GM04503 (cell line): ENCODE measurements at regions not wholly inside any gene's neighbourhood (a gene's known extent, or its start where the extent isn't known, plus 50 kb on each side); places are given as distances from the start of the nearest gene placed in this dataset.
"Not testable (repeated sequence)": the region's sequence is repeated elsewhere in the genome, so short reads cannot be mapped to it uniquely, and the experiment has no call there.

ENCODE experiments used
- DNase-seq: peaks from one replicate; pipeline ENCODE4 v3.0.0-alpha.2; 2012; ENCODE audit warnings: low read depth

DNA sequence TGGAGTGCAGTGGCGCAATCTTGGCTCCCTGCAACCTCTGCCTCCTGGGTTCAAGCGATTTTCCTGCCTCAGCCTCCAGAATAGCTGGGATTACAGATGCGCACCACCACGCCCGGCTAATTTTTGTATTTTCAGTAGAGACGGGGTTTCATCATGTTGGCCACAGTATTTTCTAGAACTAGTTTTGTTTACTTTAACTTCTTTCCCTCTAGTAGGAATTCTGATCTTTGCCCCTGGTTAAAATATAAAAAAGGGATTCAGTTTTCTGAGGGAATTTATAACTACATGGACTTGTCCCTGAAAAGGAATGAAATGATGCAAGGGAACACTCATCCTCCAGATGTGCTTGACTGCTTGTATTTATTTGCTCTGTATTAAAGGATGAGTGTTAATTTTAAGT lies 628.9 kb downstream of the ETNK1 start:
- not testable (repeated sequence) for DNase-seq

GRCh38 chr12:23259558-23259957 lies 634.6 kb downstream of the ETNK1 start:
- DNase-seq, result no peak

- DNase-seq, result no peak
Measured at GRCh38 chr12:23262670-23263069, 637.7 kb downstream of the ETNK1 start.

DNA sequence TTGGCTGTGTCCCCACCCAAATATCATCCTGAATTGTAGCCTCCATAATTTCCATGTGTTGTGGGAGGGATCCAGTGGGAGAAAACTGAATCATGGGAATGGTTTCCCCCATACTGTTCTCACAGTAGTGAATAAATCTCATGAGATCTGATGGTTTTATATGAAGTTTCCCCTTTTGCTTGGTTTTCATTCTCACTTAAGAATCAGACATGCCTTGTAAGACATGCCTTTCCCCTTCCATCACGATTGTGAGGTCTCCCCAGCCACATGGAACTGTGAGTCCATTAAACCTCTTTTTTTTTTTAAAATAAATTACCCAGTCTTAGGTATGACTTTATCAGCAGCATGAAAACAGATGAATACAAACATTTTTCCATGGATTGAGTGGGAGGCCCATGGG lies 652.9 kb downstream of the ETNK1 start:
- DNase-seq, result no peak

- DNase-seq, result no peak
Measured at GRCh38 chr12:23281295-23281694, 656.3 kb downstream of the ETNK1 start.

- DNase-seq, result no peak
Measured at GRCh38 chr12:23282701-23283100, 657.7 kb downstream of the ETNK1 start.

DNA sequence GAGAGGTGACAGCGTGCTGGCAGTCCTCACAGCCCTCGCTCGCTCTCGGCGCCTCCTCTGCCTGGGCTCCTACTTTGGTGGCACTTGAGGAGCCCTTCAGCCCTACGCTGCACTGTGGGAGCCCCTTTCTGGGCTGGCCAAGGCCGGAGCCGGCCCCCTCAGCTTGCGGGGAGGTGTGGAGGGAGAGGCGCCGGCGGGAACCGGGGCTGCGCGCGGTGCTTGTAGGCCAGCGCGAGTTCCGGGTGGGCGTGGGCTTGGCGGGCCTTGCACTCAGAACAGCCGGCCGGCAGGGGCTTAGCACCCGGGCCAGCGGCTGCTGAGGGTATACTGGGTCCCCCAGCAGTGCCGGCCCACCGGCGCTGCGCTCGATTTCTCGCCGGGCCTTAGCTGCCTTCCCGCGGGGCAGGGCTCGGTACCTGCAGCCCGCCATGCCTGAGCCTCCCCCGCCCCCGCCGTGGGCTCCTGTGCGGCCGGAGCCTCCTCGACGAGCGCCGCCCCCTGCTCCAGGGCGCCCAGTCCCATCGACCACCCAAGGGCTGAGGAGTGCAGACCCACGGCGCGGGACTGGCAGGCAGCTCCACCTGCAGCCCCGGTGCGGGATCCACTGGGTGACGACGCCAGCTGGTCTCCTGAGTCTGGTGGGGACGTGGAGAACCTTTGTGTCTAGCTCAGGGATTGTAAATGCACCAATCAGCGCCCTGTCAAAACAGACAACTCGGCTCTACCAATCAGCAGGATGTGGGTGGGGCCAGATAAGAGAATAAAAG lies 661.0 kb downstream of the ETNK1 start:
- not testable (repeated sequence) for DNase-seq

DNA sequence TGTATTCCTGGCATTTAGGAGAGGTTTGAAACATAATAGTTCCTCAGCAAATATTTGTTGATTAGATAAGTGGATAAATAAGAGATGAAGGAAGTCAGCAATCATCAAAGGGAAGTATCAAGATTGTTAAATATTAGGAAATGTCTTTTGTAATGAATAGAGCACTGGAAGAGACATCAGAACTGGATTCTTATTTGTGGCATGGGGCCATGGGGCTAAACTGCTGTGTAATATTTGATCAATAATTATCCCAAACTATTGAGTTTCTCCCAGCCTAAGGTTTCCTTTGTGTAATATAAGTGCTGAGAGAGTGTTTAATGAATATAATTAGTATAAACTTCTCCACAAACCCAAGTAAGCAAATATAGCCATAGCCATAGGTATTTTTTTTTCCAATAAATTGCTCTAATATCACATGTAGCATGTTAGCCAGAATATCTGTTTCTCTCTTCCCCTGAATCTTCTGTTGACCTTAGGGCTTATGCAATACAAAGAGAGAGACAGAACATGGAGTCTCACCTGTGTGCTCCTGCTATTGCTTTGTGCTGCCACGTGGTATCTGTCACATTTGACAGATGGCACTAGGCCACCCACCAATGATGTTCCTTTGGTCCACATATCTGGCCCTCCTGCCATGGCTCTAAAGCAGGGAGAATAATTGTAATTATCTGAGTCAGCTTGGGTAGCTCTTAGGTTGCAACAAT lies 658.7 kb downstream of the SOX5 start:
- DNase-seq, result no peak

GRCh38 chr12:23303220-23303619 lies 646.2 kb downstream of the SOX5 start:
- no peak for DNase-seq

DNA sequence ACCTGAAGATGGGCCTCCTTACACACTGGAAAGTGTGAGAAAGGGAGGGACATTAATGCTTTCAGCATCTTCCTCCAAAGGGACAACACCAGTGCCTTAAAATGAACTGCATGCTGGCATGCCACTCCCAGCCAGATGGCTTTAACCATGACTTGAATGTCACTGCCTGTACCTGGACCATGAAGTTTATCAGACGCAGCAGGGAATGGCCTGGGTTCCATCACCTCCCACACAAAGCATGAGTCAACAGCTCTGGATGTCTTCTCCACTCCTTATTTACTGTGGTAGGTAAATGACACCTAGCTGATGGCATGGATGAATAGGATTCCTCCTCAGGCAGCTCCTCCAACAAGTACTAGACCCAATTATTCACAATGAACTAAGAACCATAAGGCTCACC lies 645.6 kb downstream of the SOX5 start:
- DNase-seq, result no peak

DNA sequence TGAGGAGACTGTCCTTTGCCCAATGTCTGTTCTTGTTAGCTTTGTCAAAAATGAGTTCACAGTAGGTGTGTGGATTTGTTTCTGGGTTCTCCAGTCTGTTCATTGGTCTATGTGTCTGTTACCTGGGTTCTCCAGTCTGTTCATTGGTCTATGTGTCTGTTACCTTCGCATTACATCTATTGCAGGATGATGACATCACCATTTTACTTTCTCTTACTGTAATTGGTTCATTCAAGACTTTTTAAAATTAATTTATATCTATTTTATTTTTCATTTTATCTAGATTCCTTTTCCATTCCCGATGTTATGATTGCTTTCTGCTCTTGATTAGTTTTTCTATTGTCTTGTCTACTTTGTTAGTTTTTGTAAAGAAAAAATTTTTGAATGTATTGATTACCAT lies 615.5 kb downstream of the SOX5 start:
- no peak for DNase-seq

DNA sequence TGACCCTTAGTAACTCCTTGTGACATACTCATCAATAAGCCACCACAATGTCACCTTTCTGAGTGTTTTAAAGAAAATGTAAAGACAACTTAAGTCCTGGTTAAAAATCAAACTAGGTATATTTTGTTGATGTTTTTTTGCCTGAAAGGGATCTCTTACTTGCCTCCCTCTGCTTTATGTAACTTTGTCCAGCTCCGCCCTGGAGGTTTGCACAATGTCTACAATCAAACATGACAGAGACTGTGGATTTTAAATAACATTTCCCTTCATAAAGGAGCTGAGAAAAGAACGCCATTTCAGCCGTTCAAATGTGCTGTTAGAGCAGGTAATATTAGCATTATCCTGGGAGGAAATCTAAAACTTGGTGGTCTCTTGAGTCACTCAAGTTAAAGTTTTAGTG lies 613.9 kb downstream of the SOX5 start:
- DNase-seq, result no peak

DNA sequence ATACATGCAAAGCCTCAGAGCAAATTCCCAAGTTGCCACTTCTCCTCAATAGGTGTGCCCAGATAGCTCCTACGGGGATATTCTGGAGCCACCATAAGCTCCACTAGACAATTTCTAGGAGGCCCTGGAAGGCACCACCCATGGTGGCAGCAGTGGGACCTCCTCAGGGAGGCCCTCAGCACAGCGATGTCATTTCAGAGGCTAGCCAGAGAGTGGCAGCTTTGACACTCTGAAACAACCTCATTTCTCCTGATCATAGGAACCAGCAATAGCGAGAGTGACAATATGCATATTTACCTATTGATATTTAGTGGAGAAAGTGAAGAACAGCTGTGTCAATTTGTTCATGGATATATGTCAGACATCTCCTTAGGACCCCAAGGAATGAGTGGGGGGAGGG lies 612.3 kb downstream of the SOX5 start:
- DNase-seq, result no peak

DNA sequence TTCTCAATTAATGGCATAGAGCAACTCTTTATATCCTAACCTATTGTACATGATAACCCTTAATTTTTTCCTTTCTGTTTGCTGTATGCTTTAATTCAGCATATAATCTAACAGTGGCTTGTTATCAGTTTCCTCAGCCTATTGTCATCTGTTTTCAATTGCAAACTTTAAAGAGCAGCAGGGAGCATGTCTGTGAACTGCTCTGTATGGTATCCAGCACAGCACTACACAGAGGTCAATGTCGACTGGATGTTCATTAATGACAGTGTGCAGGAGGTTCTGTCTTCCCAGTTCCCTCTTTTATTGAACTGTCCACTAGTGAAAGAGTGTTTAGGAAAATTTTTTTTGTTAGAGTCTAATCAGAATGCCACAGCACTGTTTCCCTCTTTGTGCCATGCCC lies 609.1 kb downstream of the SOX5 start:
- no peak for DNase-seq

DNA sequence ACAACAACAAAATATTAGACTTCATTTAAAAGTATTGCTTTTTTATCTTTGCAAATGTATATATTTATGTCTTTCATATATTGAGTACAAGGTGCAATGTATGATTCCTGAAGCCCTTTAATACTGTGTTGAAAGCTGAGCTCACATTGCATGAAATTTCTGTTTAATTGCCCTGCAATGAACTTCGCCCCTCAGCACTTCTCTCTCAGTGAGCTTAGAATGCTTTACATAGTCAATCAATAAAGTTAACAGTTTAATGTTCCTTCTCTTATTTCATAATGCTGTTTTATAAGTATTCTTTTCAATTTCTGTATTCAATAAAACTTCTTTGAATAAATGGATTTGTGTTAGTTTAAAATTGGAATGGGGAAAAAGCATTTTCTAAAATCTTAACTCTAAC lies 607.1 kb downstream of the SOX5 start:
- DNase-seq, result no peak

- DNase-seq, result no peak
Measured at GRCh38 chr12:23349564-23349963, 599.9 kb downstream of the SOX5 start.

GRCh38 chr12:23350808-23351207 lies 598.7 kb downstream of the SOX5 start:
- DNase-seq, result no peak

DNA sequence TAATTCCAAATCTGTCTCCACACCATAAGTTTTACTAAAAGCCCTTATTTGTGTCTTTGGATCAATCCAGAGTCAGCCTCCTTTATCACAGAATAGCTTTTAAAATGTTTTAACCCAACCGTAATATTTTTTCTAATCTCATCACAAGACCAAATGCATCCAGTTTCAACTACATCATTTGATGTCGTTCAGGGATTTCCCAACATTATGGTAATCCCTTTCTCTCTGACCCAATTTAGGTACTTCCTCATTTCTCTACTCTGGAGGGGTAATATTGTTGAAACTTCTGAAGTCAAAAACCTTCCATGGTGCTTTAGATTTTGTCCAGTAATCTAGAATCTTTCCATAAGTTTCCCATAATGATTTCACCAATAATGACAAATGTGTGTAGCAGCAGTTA lies 596.8 kb downstream of the SOX5 start:
- DNase-seq, result no peak

- no peak for DNase-seq
Measured at GRCh38 chr12:23354800-23355199, 594.7 kb downstream of the SOX5 start.

DNA sequence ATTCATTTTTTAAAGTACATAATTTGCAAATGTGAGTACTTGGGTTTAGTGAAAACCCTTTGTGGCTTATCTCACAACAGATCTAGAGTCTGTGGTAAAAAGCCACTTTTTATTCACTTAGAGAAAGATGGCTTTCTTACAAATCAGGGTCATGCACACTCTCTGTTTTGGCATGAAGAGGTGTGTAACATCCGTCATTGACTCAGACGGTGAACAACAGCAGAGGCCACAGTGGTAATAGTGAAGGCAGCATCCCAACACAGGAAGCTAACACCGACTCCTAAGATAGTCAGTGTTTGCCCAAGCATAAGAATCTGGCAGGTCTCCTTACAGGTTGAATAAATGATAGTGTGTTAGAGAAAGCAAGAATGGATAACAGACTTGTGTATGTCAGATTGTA lies 593.0 kb downstream of the SOX5 start:
- DNase-seq, result no peak

- no peak for DNase-seq
Measured at GRCh38 chr12:23356927-23357708, 592.4 kb downstream of the SOX5 start.

- DNase-seq, result no peak
Measured at GRCh38 chr12:23359975-23360701, 589.3 kb downstream of the SOX5 start.
